ENCODE measurements at regions not wholly inside any gene's neighbourhood (a gene's known extent, or its start where the extent isn't known, plus 50 kb on each side); places are given as distances from the start of the nearest gene placed in this dataset.

DNA sequence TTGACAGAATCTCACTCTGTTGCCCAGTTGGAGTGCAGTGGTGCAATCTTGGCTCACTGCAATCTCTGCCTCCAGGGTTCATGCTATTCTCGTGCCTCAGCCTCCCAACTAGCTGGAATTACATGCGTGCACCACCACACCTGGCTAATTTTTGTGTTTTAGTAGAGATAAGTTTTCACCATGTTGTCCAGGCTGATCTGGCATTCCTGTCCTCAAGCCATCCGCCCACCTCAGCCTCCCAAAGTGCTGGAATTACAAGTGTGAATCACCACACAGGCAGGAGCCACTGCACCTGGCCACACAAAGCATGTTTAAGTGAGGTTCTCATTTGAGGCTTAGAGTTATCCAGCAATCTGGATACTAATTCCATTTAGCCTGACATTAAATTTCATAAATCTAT is 180.9 kb upstream of the GRID2 start:
- DNase-seq, result no peak

DNA sequence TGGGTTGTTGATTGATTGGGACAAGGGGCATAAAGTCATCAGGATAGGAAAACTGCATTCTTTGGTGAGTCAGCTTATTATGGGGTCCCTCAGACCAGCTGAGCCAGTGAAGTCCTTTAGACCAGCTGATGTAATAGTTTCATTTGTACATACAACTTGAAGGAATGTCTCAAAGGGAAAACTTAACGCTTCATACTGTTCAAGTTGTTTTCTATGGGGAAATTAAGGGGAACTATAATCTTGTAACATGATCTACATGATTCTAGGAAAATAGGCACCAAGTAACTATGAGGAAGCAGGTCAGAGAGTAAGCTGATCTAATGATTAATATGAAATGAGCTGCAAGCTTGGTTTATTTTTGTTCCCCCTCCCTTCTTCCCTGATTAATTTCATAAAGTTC is 175.1 kb upstream of the GRID2 start:
- no peak for DNase-seq

DNA sequence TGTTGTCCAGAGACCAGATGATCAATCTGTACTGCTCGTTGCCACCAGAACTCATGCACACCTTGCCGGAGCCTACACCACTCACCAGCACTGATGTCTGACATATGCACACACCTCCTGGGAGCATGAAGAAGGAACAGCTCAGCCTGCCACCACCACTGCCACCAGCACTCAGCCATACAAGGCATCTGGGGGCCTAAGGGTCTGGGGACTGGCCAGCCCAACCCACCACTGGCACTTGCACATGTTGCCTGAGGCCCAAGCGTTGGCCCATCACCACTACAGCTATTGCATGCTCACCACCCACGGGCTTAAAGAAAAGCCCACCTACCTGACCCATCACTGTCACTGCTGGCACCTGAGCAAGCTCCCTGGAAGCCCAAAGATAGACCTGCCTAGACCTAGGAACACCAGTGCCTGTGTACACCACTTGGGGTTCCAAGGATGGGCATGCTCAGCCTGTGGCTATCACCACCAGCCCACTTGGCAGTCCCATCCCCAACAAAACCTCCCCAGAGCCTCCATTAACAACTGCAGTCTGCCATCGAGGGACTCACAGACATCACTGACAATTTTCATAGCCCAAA is 174.3 kb upstream of the GRID2 start:
- DNase-seq, result no peak

DNA sequence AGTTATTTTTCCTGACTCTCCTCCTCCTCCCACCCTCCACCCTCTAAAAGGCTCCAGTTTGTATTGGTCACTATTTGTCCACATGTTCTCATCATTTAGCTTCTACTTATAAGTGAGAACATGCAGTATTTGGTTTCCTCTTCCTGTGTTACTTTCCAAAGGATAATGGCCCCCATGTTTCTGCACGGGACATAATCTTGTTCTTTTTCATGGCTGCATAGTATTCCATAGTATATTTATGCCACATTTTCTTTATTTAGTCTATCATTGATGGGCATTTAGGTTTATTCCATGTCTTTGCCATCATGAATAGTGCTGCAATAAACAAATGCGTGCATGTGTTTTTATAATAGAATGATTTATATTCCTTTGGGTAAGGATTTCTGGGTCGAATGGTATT is 167.3 kb upstream of the GRID2 start:
- DNase-seq, result no peak

DNA sequence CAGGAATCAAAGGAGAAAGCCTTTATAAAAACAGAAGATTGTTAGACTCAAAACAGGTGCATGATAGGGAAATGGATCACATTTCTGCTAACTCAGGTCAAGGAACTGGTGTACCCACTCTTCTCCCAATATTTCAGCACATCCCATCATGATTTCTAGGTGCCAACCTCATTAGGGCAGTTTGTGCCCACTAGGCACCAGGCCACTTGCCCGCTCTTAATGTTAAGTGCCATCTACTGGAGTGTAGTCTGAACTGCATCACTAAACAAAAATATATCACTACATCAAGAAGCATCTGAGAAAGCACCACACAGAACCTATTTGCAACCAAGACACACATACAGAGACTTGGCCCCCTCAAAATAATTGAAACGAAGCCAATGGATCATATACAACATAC is 140.4 kb upstream of the GRID2 start:
- no peak for DNase-seq

DNA sequence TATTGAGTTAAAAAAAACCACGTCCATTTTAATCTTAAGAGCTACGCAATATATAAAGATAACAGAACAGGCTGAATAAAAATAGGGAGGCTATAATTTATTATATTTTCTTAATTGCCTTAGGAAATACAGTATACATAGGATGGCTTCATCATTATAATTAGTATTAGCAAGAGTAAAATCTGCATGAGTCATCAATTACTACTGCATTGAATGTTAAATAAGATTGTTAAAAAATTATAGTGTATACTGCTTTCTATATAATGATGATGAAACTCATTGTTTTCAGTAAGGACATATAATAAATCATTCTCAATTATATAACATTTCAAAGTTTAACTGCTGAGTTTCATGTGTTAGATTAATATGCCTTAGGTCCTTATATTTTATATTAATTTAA is 133.4 kb upstream of the GRID2 start:
- no peak for DNase-seq

DNA sequence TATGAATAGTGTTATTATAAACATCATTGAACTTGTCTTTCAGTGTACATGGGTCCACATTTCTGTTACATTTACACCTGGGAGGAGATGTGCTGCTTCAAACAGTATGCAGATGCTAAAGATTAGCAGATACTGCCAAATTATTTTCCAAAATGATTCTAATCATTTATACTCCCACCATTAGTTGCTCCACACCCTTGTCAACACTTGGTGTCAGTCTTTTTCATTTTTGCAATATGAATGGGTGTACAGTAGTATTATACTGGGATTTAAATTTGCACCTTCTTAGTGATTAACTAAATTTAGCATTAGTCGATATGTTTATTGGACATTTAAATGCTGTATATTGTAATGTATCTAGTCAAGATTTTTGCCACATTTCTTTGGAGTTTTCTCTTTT is 131.6 kb upstream of the GRID2 start:
- DNase-seq, result no peak

DNA sequence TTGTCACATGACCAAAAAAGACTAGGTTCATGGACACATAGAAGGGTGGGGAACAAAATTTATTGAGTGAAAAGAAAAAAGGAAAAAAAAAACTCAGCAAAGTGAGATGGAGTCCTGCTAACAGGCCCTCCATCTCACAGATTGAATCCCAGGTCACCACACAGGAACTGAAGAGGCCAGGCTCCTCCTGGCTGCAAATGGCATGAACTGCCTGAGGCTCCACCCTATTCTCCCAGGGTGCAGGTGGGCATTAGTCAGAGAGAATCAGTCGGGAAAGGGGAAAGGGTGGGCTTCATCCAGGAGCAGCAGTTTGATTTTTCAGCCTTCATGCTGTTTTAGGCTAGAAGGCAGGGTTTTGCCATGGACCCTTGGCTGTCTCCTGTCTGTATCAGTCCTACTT is 128.5 kb upstream of the GRID2 start:
- DNase-seq, result no peak

DNA sequence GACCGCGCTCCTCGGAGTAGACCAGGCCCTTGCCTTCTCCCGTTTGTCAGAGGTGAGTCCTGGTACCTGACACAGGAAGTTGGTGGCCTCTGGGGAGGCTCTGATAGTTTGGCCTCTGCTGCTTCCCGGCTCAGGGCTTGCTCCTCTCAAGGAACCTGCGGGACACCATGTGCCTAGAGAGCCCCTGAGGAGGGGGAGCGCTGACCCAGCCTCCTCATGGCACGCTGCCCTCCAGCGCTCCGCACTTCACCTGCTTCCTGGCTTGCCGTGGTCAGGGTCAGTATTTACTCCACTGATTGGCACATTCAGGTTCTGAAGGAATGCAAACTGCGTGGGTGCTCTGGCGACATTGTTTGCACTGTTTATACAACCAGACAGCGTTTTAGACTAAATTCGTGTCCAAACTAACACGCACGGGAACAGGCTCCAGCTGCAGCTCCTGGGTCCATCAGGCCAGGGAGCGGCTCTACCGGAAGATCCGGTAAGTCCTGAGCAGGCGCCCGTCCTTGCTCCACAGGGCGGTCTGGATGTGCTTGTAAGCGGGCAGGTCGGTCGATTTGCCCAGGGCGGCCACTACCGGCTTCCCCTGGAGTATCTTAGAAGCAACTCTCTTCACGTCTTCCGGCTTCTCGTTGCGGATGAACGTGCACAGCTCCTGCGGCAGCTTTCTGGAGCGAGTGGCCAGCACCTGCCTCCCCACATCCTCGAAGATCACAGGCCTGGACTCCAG is 121.6 kb upstream of the GRID2 start:
- DNase-seq, result no peak

DNA sequence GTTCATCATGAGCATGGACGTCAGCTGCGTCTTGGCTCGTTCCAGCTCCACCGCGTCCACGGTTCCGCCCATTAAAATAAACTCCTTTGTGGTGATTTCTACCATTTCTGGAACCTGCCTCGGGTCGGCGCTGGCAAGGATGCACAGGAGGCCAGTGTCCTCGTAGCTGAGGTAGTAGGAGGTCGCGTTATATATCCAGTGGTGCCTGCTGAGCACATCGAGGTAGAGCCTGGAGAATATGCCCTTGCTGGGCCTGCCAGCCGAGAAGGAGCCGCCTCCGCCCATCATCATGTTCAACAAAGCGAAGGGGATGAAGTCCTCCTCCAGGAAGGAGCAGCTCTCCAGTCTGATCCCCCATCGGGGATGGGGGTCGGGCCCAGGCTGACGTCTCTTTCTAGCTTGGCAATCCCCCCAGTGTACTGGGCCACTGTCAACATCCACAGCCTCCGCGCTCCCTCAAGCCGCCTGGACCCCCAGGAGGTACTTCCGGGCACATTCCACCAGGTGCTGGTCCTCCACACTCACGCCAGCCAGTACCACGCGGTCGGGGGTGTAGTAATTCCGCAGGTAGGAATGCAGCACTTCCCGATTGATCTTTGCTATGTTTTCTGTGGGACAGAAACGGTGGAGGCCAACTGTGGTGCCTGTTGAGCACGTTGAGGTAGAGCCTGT is 120.9 kb upstream of the GRID2 start:
- no peak for DNase-seq

DNA sequence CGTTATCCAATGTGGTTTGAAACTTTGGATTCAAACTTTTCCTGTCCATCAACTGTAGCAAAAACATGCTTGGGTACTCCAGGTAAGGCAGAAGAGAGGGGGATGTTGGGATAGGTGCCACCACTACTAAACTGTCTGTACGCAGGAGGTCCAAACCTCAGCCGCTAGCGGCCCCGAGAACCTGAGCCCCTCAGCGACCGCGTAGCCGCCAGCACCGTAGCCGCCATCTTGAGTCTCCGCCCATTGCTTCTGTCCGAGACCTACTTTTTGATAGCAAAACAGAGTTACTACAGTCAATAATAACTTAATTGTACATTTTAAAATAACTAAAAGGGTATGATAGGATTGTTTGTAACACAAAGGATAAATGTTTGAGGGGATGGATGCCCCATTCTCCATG is 119.9 kb upstream of the GRID2 start:
- DNase-seq, result no peak

DNA sequence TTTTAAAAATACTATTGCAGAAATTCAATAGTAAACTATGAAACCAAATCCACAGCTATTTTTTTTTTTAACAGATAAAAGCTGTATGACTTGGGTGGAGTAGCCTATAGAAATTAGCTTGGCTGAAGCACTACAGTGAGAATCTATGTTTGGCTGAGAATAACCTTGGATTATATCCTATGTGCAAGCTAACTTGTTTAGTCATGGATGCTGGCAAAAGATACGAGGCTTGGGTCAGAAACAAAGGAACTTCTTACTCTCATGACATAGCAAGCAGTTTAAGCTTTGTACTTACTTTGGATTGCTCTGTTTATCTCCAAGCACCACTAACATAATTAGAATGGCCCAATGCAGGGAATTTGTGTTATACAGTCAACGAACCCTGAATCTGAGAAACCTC is 119.2 kb upstream of the GRID2 start:
- no peak for DNase-seq

DNA sequence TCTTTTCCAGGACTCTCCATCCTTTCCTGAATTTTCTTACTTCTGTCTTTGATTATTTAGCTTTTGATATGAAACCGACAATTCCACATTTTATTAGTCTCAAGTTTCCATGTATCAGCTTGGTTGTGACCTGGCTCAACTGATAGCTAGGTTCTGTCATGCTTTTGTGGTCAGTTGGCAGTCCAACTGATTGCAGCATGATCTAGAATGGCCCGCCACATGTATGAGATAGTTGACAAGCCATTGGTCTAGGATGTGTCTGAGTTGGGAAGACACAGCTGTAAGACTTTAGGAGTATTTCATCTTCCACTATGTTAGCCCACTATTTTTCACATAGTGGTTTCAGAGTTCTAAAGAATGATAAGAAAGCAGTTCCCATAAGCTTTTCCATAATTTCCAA is 117.5 kb upstream of the GRID2 start:
- no peak for DNase-seq

DNA sequence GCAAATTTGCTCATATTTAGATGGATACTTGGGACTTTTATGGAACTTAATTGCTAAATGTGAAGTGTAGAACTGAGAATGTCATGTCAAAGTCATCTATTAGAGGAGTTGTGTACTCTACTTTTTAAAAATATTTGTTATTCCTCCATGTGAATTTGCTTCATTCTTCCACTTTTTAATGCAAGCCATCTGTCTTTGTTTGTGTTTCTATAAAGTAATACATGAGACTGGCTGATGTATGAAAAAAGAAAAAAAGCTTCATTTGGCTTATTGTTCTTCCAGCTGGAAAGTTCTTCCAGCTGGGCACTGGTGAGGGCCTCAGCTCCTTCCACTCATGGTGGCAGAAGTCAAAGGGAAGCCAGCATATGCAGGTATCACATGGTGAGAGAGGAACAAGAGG is 114.6 kb upstream of the GRID2 start:
- DNase-seq, result no peak

DNA sequence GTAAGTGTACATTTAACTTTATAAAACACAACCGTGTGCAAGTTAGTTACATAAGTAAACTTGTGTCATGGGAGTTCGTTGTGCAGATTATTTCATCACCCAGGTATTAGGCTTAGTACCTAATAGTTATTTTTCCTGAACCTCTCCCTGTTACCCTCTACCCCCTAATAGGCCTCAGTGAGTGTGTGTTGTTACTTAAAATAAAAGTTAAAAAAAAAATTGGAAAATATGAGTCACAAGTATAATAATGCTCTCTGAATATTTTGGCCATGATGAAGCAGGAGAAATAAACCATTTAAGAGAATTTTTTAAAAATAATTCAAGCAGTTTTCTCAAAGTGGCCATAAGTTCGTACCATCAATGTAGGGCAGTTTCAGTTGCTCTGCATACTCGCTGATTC is 105.1 kb upstream of the GRID2 start:
- DNase-seq, result no peak

DNA sequence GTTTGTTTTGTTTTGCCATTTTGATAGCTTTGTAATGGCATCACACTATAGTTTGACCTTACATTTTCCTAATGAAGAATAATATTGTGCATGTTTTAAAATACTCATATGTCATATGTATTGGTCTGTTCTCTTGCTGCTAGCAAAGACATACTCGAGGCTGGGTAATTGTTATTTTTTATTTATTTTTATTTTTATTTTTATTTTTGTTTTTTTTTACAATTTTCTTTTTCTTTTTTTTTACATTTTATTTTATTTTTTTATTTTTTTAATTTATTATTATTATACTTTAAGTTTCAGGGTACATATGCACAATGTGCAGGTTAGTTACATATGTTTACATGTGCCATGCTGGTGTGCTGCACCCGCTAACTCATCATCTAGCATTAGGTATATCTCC is 104.6 kb upstream of the GRID2 start:
- no peak for DNase-seq

DNA sequence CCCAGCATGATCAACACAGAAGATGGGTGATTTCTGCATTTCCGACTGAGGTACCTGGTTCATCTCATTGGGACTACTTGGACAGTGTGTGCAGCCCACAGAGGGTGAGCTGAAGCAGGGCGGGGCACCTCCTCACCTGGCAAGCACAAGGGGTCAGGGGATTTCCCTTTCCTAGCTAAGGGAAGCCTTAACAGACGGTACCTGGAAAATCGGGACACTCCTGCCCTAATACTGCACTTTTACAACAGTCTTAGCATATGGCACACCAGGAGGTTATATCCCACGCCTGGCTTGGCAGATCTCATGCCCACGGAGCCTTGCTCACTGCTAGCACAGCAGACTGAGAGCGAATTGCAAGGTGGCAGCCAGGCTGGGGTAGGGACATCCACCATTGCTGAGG is 92.9 kb upstream of the GRID2 start:
- DNase-seq, result no peak

DNA sequence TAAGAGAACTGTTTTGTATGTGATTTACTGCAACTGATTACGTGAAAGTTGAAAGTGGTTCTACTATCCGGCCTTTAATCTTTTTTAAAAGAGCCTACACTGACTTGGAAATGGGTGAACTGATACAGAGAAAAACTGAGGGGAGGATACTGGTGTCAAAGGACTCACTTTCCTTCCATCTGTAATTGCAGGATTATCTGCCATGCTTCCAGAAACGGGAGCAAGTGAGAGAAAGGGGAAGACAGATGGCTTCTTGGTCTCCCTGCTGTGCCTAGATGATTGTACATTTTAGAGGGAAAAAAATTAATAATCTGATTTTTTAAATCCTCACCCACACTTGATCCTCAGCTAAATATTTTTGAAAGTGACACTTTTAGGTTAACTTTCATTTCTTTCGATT is 88.3 kb upstream of the GRID2 start:
- DNase-seq, result no peak

DNA sequence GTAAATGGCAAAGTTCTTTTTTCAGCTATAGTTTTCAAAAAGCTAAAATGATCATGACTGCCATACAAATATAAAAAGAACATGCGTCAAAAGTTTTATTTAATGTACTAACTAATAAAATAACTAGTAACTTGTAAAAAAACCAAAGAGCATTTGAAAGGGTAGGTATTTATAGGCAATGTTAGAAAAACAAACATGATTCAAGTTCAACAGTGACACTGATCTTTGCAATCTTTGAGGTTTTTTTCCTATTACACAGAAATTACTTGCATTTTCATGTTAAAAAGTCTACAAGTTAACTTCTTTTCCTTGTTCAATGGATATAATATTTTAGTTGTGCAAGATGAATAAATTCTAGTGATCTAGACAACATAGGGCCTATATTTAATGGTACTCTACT is 72.3 kb upstream of the GRID2 start:
- DNase-seq, result no peak

DNA sequence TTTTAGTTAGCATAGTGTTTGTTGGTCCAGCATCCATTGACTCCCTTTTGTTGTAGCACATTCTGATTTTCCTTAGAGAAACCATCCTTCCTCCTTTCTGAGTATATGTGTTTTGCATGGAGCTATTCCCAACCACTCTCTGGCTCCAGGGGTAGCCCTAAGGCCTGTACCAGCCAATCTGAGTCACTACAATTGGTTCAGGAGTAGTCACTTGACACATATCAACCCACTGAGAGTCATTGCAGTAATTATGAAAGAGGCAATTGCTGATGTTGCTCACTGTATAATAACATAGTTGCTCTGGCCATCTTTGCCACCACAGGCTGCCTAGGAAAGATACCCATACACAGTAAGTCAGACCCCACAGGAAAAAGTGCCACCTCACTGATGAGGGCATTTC is 71.2 kb upstream of the GRID2 start:
- no peak for DNase-seq

DNA sequence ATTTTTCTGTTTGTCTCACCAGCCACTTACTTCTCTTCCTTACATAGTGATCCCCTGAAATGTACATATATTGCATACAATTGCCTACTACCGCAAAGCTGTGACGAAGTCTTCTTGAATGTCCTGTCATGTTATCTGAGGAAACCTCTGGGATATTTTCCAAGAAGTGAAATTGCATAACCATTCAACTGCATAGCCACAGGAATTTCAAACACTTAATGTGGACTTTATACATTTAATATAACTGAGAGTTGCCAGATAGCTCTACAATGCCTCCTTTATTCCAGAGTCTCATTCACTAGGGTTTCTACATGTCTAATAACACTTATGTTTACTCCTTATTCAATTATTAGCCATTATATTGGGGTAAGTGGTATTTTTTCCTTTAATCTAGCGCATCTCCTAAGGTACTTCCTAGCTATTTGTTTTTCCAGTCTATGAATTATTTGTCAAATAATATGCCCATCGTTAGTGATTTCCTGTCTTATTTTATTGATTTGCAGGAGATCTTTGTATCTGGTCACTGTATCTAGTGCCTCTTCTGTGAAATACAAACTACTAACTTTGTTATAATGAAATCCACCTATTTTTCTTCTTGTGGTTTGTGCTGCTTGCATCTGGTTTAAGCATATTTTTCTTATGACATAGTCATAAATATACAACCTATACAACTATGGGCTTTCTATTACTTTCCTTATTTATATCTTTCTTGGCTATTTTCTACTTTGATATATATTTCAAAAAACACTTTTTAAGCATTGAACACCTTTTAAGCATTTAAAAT is 69.2 kb upstream of the GRID2 start:
- DNase-seq, result no peak

DNA sequence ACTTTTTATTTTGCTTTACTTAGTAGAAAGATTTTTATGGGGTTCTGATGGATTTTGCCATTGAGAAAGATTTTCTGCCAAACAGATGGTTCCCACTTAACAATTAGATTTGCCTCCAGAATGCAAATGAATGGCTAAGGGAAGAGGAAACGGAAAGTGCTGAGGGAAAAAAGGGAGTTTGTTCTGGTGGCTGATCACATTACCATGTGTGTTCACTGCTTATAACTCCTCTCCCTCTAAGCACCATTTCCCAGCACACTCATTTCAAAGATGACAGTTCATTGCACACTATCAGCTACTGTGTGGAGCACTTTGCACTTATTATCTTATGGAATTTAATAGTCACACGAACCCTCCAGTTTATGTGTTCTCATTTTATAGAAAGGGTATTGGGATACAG is 68.0 kb upstream of the GRID2 start:
- DNase-seq, result no peak

DNA sequence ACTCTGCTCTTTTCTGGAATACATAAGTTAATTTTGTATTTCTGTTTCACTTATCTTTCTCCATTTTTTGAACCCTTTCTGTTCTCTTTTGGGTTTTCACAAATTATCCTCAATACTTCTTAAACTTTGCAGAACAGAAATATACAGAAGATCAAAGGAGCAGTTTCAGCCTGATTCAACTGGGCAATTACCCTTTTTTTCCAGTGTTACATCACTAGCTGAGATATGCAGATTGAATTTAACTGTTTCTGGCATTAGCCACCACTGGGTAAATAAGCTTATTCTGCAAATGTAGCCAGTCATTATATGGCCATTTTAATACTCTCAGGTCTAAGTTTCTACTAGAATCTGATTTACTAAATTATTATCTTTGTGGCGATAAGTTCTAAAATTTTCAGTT is 66.9 kb upstream of the GRID2 start:
- no peak for DNase-seq

DNA sequence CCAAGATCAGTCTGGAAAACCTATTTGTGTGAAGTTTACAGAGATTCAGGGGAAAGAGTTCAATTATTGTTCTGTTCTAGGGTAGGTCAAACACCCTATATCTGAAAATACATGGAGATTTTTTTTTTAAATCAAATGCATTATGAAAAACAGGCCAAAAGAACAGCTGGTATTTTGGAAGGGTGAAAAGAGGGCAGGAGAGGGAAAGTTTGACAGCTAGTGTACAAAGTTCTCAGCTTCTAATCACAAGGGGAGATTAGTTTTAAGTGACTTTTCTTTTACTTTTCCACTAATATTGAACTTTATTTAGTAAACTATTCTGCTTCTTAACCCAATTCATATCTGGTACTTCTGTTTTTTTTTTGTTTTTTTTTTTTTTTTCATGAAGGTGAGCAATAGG is 66.2 kb upstream of the GRID2 start:
- no peak for DNase-seq

Data from left hindlimb (tissue), 1 donor.